SK-N-SH treated with all-trans-retinoic acid at 6 μM for 48 hours (cell line): ENCODE measurements at regions not wholly inside any gene's neighbourhood (a gene's known extent, or its start where the extent isn't known, plus 50 kb on each side); places are given as distances from the start of the nearest gene placed in this dataset.

Source experiments
- BACH2 ChIP-seq: fragments of 250-450 bp; sonication (Bioruptor Pico); IDR thresholded peaks from 2 replicates; pipeline ENCODE4 v1.9.0; 2021; ENCODE audit warnings: mild to moderate bottlenecking, borderline replicate concordance
- CREB5 ChIP-seq: fragments of 250-450 bp; sonication (Bioruptor Pico); IDR thresholded peaks from 2 replicates; pipeline ENCODE4 v1.5.1; 2020; ENCODE audit warnings: low read depth, mild to moderate bottlenecking, moderate library complexity
- CSRNP3 ChIP-seq: fragments of 250-450 bp; sonication (Bioruptor Pico); IDR thresholded peaks from 2 replicates; pipeline ENCODE4 v1.5.1; 2021; ENCODE audit warnings: mild to moderate bottlenecking, moderate library complexity
- ESRRG ChIP-seq: fragments of 250-450 bp; sonication (Bioruptor Pico); IDR thresholded peaks from 2 replicates; pipeline ENCODE4 v1.6.1; 2021; ENCODE audit warnings: mild to moderate bottlenecking
- PATZ1 ChIP-seq: fragments of 250-450 bp; sonication (Bioruptor Pico); IDR thresholded peaks from 2 replicates; pipeline ENCODE4 v1.8.0; 2020; ENCODE audit warnings: mild to moderate bottlenecking, moderate library complexity, borderline replicate concordance
- POU6F1 ChIP-seq: fragments of 250-450 bp; sonication (Bioruptor Pico); IDR thresholded peaks from 2 replicates; pipeline ENCODE4 v1.8.0; 2021; ENCODE audit warnings: low read depth, mild to moderate bottlenecking, moderate library complexity, borderline replicate concordance
- RARB ChIP-seq: fragments of 250-450 bp; sonication (Bioruptor Pico); IDR thresholded peaks from 2 replicates; pipeline ENCODE4 v1.8.0; 2021; ENCODE audit warnings: mild to moderate bottlenecking, moderate library complexity
- SNAI2 ChIP-seq: fragments of 250-450 bp; sonication (Bioruptor Pico); IDR thresholded peaks from 2 replicates; pipeline ENCODE4 v1.5.0; 2020; ENCODE audit warnings: mild to moderate bottlenecking, moderate library complexity
- TCF4 ChIP-seq: fragments of 250-450 bp; sonication (Bioruptor Pico); IDR thresholded peaks from 2 replicates; pipeline ENCODE4 v1.8.0; 2021; ENCODE audit warnings: mild to moderate bottlenecking, moderate library complexity, borderline replicate concordance
- TSHZ2 ChIP-seq: fragments of 250-450 bp; sonication (Bioruptor Pico); IDR thresholded peaks from 2 replicates; pipeline ENCODE4 v1.5.0; 2020; ENCODE audit warnings: mild to moderate bottlenecking, moderate library complexity
- ZC3H10 ChIP-seq: fragments of 250-450 bp; sonication (Bioruptor Pico); IDR thresholded peaks from 2 replicates; pipeline ENCODE4 v1.5.1; 2021; ENCODE audit warnings: mild to moderate bottlenecking, moderate library complexity
- ZNF565 ChIP-seq: fragments of 450-650 bp; formaldehyde crosslinking; conservative IDR thresholded peaks from 2 replicates; pipeline ENCODE4 v1.5.0; 2020; ENCODE audit warnings: low read depth, mild to moderate bottlenecking, moderate library complexity
- ZNF70 ChIP-seq: fragments of 450-650 bp; formaldehyde crosslinking; IDR thresholded peaks from 2 replicates; pipeline ENCODE4 v1.5.0; 2020; ENCODE audit warnings: mild to moderate bottlenecking, moderate library complexity

GRCh38 chr17:68197997-68198930 lies 49.6 kb upstream of the AMZ2 start:
- TF ChIP-seq ZNF565 (CRISPR knock-in tag) (no peak), TCF4 (no peak), PATZ1 (no peak), CSRNP3 (CRISPR knock-in tag) (no peak), POU6F1 (no peak), ESRRG (no peak), SNAI2 (CRISPR knock-in tag) (no peak), BACH2 (CRISPR knock-in tag) (no peak), ZNF70 (CRISPR knock-in tag) (no peak), ZC3H10 (CRISPR knock-in tag) (no peak), RARB (no peak), TSHZ2 (CRISPR knock-in tag) (no peak), CREB5 (CRISPR knock-in tag) (no peak)
